HepG2 (cell line): ENCODE measurements at regions not wholly inside any gene's neighbourhood (a gene's known extent, or its start where the extent isn't known, plus 50 kb on each side); places are given as distances from the start of the nearest gene placed in this dataset.

Source experiments
- FLYWCH1 ChIP-seq: sonication (generic); formaldehyde crosslinking; IDR thresholded peaks from 2 replicates; pipeline ENCODE4 v1.8.1; 2023; ENCODE audit warnings: mild to moderate bottlenecking, missing genetic modification reagents
- FOXP4 ChIP-seq: sonication (generic); formaldehyde crosslinking; IDR thresholded peaks from 2 replicates; pipeline ENCODE4 v1.4.0; 2020; ENCODE audit warnings: missing genetic modification reagents
- GMEB2 ChIP-seq: IDR thresholded peaks from 2 replicates; pipeline ENCODE4 v1.6.1; 2016; ENCODE audit warnings: missing biosample characterization, missing genetic modification reagents, low read depth
- MLX ChIP-seq: IDR thresholded peaks from 2 replicates; pipeline ENCODE4 v1.6.1; 2016
- PBX2 ChIP-seq: IDR thresholded peaks from 2 replicates; pipeline ENCODE4 v1.6.1; 2016; ENCODE audit warnings: control low read depth
- ZFP36 ChIP-seq: fragments of 150-350 bp; IDR thresholded peaks from 2 replicates; pipeline ENCODE4 v1.6.1; 2018; ENCODE audit warnings: borderline replicate concordance, low read length, low read depth; ENCODE audit not compliant: partially characterized antibody
- ZNF263 ChIP-seq: sonication (generic); formaldehyde crosslinking; IDR thresholded peaks from 2 replicates; pipeline ENCODE4 v1.4.0; 2020; ENCODE audit warnings: missing genetic modification reagents
- ZNF274 ChIP-seq: sonication (generic); formaldehyde crosslinking; IDR thresholded peaks from 2 replicates; pipeline ENCODE4 v1.5.1; 2020; ENCODE audit warnings: mild to moderate bottlenecking, missing genetic modification reagents
- ZNF383 ChIP-seq: sonication (generic); formaldehyde crosslinking; IDR thresholded peaks from 2 replicates; pipeline ENCODE4 v1.4.0; 2020; ENCODE audit warnings: missing genetic modification reagents, mild to moderate bottlenecking, borderline replicate concordance
- ZNF788 ChIP-seq: sonication (generic); formaldehyde crosslinking; IDR thresholded peaks from 2 replicates; pipeline ENCODE4 v1.5.0; 2020; ENCODE audit warnings: mild to moderate bottlenecking, missing genetic modification reagents, borderline replicate concordance

- TF ChIP-seq MLX (CRISPR knock-in tag) (no peak), ZNF788 (no peak), ZNF263 (no peak), FOXP4 (CRISPR knock-in tag) (no peak), ZFP36 (no peak), ZNF383 (no peak), GMEB2 (CRISPR knock-in tag) (no peak), PBX2 (CRISPR knock-in tag) (no peak), ZNF274 (CRISPR knock-in tag) (no peak), FLYWCH1 (CRISPR knock-in tag) (no peak)
Measured at GRCh38 chr11:27210531-27210930, 152.5 kb downstream of the CCDC34 start (continued).
